ENCODE measurements at regions not wholly inside any gene's neighbourhood (a gene's known extent, or its start where the extent isn't known, plus 50 kb on each side); places are given as distances from the start of the nearest gene placed in this dataset.

DNA sequence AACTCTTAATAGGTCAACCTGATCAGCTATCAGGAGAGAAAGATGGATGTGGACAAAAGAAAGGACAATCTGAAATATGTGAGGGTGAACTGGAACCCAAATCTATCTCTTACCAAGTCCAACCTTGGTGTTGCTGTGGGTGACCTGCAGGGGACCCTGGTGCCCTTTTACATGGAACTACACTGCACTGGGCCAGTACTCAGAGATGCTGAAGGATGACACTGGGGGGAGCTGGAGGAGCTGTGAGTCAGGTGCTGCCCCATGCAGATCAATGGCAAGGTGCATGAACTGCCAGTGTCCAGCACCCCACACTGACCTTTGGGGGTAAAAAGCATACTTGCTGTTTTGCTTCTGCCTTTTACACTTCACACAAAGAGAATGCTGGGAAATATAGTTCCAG lies 55.6 kb upstream of the TBC1D5 start:
- TF ChIP-seq, protein P1, sequence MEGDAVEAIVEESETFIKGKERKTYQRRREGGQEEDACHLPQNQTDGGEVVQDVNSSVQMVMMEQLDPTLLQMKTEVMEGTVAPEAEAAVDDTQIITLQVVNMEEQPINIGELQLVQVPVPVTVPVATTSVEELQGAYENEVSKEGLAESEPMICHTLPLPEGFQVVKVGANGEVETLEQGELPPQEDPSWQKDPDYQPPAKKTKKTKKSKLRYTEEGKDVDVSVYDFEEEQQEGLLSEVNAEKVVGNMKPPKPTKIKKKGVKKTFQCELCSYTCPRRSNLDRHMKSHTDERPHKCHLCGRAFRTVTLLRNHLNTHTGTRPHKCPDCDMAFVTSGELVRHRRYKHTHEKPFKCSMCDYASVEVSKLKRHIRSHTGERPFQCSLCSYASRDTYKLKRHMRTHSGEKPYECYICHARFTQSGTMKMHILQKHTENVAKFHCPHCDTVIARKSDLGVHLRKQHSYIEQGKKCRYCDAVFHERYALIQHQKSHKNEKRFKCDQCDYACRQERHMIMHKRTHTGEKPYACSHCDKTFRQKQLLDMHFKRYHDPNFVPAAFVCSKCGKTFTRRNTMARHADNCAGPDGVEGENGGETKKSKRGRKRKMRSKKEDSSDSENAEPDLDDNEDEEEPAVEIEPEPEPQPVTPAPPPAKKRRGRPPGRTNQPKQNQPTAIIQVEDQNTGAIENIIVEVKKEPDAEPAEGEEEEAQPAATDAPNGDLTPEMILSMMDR (IDR thresholded peaks at IDR 0.05) = no peak
- no peak for TF ChIP-seq EZH2 (IDR thresholded peaks at IDR 0.05; ENCODE audit: borderline replicate concordance, insufficient read depth, low read depth, low read length, poor library complexity, severe bottlenecking)

All from B cell (primary cell).